A549 (cell line): ENCODE measurements at regions not wholly inside any gene's neighbourhood (a gene's known extent, or its start where the extent isn't known, plus 50 kb on each side); places are given as distances from the start of the nearest gene placed in this dataset.
"Not testable (repeated sequence)": the region's sequence is repeated elsewhere in the genome, so short reads cannot be mapped to it uniquely, and the experiment has no call there.

ENCODE experiments used
- ATAC-seq, 2 experiments: fragments of 200-7000 bp in 1 of 2; fragments of >200 bp in 1 of 2; cut with Nextera tagmentation in 1 of 2; cut with Tn5 transposase in 1 of 2; 3 replicates each; pipeline versions ENCODE4 v1.8.0 to v1.9.1; 2018 to 2020; ENCODE audit warnings: mild to moderate bottlenecking in 1 of 2, moderate library complexity in 1 of 2
- CTCF ChIA-PET: fragments of 300-600 bp; sonication (Branson Sonifier 250); formaldehyde crosslinking; extraction: SDS; loops from one replicate; lab custom pipeline; 2021; ENCODE audit warnings: antibody characterized with exemption, inconsistent platforms; lab: Yijun Ruan, JAX
- POLR2A ChIA-PET: fragments of 350-600 bp; formaldehyde crosslinking; extraction: SDS; loops from one replicate; lab custom pipeline; 2021; ENCODE audit warnings: antibody characterized with exemption, inconsistent platforms; lab: Yijun Ruan, JAX
- DNase-seq, 2 experiments: peaks; one replicate each; pipeline versions ENCODE4 v3.0.0 to v3.0.0-alpha.2; 2011 to 2016; ENCODE audit warnings: low read depth in 1 of 2, low spot score in 1 of 2
- FAIRE-seq: peaks from 2 replicates; lab custom pipeline; 2011; peaks lifted over from hg19 to GRCh38; lab: Jason Lieb, UNC
- H3K27ac ChIP-seq, 2 experiments: fragments of >200 bp; sonication (Bioruptor Twin); formaldehyde crosslinking; 3 replicates each; pipeline ENCODE4 v1.5.1; 2016 to 2017
- H3K4me1 ChIP-seq: fragments of >200 bp; sonication (Bioruptor Twin); formaldehyde crosslinking; 3 replicates; pipeline ENCODE4 v1.6.1; 2016
- H3K4me2 ChIP-seq: fragments of >200 bp; sonication (Bioruptor Twin); formaldehyde crosslinking; 3 replicates; pipeline ENCODE4 v1.6.1; 2016
- H3K4me3 ChIP-seq: fragments of >200 bp; sonication (Bioruptor Twin); formaldehyde crosslinking; 3 replicates; pipeline ENCODE4 v1.5.1; 2016
- H3K9me3 ChIP-seq: fragments of >200 bp; sonication (Bioruptor Twin); formaldehyde crosslinking; 3 replicates; pipeline ENCODE4 v1.6.1; 2016
- BHLHE40 ChIP-seq: IDR thresholded peaks from 2 replicates; pipeline ENCODE4 v1.6.1; 2012; ENCODE audit warnings: low read depth, low read length, inconsistent platforms
- CBX8 ChIP-seq: fragments of 200-600 bp; sonication (generic); IDR thresholded peaks from 2 replicates; pipeline ENCODE4 v1.6.1; 2016
- CEBPB ChIP-seq, 2 experiments: fragments of >200 bp in 1 of 2; sonication (Bioruptor Twin) in 1 of 2; formaldehyde crosslinking in 1 of 2; IDR thresholded peaks; 2 replicates each; pipeline ENCODE4 v1.6.1; 2012 to 2016
- HOXA7 ChIP-seq: fragments of 250-450 bp; sonication (Bioruptor Pico); IDR thresholded peaks from 2 replicates; pipeline ENCODE4 v1.5.0; 2020; ENCODE audit warnings: mild to moderate bottlenecking, moderate library complexity
- MYC ChIP-seq: IDR thresholded peaks from 2 replicates; pipeline ENCODE4 v1.6.1; 2012; ENCODE audit warnings: mild to moderate bottlenecking, inconsistent platforms, low read length, improper control_type of control experiment, borderline replicate concordance
- SREBF2 ChIP-seq: fragments of 450-650 bp; IDR thresholded peaks from 2 replicates; pipeline ENCODE4 v1.6.1; 2014; ENCODE audit warnings: mild to moderate bottlenecking, moderate library complexity
- WGBS: methylation state at CpG from one replicate; pipeline ENCODE4 v1.1.6; 2017; ENCODE audit errors: missing lambda C conversion rate; 5-methylcytosine and 5-hydroxymethylcytosine counted together

DNA sequence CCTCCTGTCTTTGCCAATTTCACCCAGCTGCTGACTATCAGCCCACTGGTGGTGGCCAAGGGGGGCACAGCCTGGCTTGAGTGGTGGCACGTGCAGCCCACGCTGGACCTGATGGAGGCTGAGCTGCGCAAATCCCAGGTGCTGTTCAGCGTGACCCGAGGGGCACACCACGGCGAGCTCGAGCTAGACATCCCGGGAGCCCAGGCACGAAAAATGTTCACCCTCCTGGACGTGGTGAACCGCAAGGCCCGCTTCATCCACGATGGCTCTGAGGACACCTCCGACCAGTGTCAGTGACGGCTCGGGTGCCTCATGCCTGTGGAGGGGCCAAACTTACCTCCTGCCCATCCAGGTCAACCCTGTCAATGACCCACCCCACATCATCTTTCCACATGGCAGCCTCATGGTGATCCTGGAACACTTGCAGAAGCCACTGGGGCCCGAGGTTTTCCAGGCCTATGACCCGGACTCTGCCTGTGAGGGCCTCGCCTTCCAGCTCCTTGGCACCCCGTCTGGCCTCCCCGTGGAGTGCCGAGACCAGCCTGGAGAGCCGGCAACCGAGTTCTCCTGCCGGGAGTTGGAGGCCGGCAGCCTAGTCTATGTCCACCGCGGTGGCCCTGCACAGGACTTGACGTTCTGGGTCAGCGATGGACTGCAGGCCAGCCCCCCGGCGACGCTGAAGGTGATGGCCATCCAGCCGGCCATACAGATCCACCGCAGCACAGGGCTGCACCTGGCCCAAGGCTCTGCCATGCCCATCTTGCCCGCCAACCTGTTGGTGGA, 180.2 kb downstream of the TBC1D2B start:
- H3K4me1 ChIP-seq, H3K9me3 ChIP-seq, DNase-seq, H3K4me3 ChIP-seq, ATAC-seq, FAIRE-seq, H3K4me2 ChIP-seq, POLR2A ChIA-PET, H3K27ac ChIP-seq: not testable (repeated sequence)
- CTCF ChIA-PET, result interaction anchor here (1.8 kb wide), 1 partner anchor 13 kb away, joined by 7 read pairs; no protein-coding TSS in a partner anchor
- 54% methylated on average over 16 of the region's 37 CpGs for WGBS

DNA sequence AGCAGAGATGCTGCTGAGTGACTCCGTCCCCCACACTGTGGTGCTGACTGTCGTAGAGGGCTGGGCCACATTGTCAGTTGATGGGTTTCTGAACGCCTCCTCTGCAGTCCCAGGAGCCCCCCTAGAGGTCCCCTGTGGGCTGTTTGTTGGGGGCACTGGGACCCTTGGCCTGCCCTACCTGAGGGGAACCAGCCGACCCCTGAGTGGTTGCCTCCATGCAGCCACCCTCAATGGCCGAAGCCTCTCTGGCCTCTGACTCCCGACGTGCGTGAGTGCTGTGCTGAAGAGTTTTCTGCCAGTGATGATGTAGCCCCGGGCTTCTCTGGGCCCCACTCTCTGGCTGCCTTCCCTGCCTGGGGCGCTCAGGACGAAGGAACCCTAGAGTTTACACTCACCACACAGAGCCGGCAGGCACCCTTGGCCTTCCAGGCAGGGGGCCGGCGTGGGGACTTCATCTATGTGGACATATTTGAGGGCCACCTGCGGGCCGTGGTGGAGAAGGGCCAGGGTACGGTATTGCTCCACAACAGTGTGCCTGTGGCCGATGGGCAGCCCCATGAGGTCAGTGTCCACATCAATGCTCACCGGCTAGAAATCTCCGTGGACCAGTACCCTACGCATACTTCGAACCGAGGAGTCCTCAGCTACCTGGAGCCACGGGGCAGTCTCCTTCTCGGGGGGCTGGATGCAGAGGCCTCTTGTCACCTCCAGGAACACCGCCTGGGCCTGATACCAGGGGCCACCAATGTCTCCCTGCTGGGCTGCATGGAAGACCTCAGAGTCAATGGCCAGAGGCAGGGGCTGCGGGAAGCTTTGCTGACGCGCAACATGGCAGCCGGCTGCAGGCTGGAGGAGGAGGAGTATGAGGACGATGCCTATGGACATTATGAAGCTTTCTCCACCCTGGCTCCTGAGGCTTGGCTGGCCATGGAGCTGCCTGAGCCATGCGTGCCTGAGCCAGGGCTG, 181.1 kb downstream of the TBC1D2B start:
- not testable (repeated sequence) for FAIRE-seq, ATAC-seq

DNA sequence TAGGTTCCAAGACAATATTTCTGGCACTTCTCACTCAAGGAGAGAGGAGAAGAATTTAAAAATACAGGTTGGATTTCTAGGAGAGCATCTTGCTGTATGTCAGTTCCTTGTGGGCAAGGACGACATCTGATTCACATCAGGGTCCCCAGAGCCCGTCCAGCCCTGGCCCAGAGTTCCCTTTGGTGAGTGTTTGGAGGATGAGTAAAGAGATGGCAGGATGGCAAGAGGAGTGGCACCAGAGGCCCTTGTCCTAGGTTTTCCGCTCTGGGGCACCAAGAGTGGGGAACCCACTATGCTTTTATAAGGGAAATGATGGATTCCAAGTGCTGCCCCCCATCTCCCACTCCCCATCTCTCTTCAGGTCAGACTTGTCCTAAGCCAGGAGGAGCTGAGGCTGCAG, 181.8 kb downstream of the TBC1D2B start:
- POLR2A ChIA-PET, result no interaction called here
- no peak for FAIRE-seq
- Histone ChIP-seq H3K4me1 (no peaks in the 10 kb centered on the region), H3K27ac (no peak overlapping the region), H3K4me2 (no peak overlapping the region), H3K9me3 (no peaks in the 10 kb centered on the region)
- no peak for ATAC-seq
- DNase-seq, result no peak
- 36% methylated on average over 3 of the region's 3 CpGs for WGBS
- TF ChIP-seq BHLHE40, result no peak
- no peak for TF ChIP-seq CBX8
- TF ChIP-seq SREBF2, result no peak
- no peak for TF ChIP-seq MYC
- no peak for TF ChIP-seq CEBPB (IDR thresholded peaks at IDR 0.05)
- TF ChIP-seq HOXA7, result no peak
- TF ChIP-seq, all 56 proteins: peak for 0
- H3K4me3 ChIP-seq, result no peak overlapping the region
- CTCF ChIA-PET, result no interaction called here

More for the DNA sequence above, 181.1 kb downstream of the TBC1D2B start:
- DNase-seq, H3K27ac ChIP-seq, H3K4me2 ChIP-seq, POLR2A ChIA-PET, H3K9me3 ChIP-seq, H3K4me3 ChIP-seq, H3K4me1 ChIP-seq: not testable (repeated sequence)
- WGBS, result 51% methylated on average over 26 of the region's 32 CpGs
- CTCF ChIA-PET, result interaction anchor here (0.6 to 1.8 kb wide), 2 partner anchors 9 to 14 kb away, joined by 4 to 7 read pairs; no protein-coding TSS in a partner anchor

DNA sequence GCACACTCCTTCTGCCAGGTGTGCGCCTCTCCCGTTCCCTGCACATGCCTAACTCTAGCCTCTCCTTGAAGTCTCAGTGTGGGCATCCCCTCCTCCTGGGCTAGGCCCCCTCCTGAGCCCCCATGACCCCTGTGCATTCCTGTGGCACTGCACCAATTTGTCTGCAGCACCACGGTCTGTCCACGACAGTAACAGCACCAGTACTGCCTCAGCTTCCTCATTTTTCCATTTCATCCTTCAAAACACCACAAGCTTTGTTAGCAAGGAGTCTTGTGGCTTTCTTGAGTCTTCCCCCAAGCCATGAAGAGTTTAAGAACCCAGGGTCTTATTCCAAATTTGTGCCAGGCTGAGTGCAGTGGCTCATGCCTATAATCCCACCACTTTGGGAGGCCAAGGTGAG, 182.4 kb downstream of the TBC1D2B start:
- DNase-seq, CTCF ChIA-PET, H3K27ac ChIP-seq, ATAC-seq, POLR2A ChIA-PET, H3K4me2 ChIP-seq, H3K4me3 ChIP-seq, H3K4me1 ChIP-seq, FAIRE-seq, H3K9me3 ChIP-seq: not testable (repeated sequence)
- WGBS, result 60% methylated on average over 4 of the region's 4 CpGs

DNA sequence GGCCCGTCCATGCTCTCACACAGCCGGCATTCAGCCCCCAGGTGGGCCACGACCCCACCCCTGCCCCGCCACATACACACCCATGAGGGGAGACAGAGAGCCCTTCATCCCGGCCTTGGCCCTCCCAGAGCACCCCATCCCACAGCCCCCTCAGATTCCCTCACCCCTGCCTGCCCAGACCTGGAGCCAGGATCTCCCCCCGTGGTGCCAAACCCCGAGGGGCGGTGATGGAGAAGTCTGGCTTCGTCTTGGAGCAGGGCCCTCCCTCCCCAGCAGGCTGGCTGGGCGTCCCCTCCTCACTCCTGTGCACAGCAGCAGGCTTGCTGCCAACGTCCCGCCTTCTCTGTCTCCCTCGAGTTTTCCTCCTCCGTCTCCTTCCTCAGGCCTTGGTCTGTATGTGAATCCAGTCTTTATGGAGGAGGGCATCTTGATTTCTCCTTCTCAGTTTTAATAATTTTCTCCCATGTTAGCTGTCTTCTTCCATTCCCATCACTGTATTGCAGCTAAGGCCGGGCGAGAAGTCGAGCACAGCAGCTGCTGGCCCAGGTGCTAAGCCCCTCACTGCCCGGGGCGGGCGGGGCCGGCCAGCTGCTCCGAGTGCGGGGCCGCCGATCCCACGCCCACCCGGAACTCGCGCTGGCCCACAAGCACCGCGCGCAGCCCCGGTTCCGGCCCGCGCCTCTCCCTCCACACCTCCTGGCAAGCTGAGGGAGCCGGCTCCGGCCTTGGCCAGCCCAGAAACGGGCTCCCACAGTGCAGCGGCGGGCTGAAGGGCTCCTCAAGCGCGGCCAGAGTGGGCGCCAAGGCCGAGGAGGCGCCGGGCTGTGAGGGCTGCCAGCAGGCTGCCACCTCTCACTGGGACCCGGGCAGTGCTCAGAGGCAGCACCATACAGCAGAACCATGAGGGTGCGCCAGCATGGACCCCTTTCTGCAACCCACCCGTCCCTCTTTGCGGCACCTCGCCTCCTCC, 183.6 kb downstream of the TBC1D2B start:
- DNase-seq, H3K4me3 ChIP-seq, POLR2A ChIA-PET, H3K27ac ChIP-seq, H3K4me2 ChIP-seq, H3K4me1 ChIP-seq, H3K9me3 ChIP-seq, ATAC-seq, FAIRE-seq: not testable (repeated sequence)
- 66% methylated on average over 35 of the region's 52 CpGs for WGBS
- CTCF ChIA-PET, result interaction anchor here (1.8 to 1.9 kb wide), 3 partner anchors 8 to 17 kb away, joined by 5 to 10 read pairs (median 7); no protein-coding TSS in a partner anchor

DNA sequence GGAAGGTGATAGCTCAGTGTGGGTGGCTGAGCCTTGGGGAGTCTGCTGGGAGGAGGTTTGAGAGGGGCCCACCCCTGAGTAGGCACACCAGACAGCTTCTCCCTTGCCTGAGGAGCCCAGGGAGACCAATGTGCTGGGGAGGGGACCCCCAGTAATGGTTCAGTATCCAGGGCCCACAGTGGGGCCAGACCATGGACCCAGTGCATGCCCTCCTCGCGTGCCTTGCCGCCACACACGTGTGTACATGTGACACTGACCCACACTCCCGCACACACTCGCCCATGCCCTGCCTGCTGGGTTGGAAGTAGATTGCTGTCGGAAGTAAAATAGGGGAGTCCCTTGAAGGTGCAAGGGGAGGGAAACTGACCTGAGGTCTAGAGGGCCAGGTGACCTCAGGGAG, 184.3 kb downstream of the TBC1D2B start:
- H3K9me3 ChIP-seq, H3K4me3 ChIP-seq, H3K4me1 ChIP-seq, FAIRE-seq, ATAC-seq, DNase-seq, POLR2A ChIA-PET, H3K4me2 ChIP-seq, H3K27ac ChIP-seq: not testable (repeated sequence)
- CTCF ChIA-PET, result interaction anchor here (1.0 to 1.9 kb wide), 6 partner anchors 9 to 347 kb away, joined by 3 to 10 read pairs (median 4); no protein-coding TSS in a partner anchor
- 87% methylated on average over 7 of the region's 7 CpGs for WGBS
